GM23248 (cell line): ENCODE measurements at regions not wholly inside any gene's neighbourhood (a gene's known extent, or its start where the extent isn't known, plus 50 kb on each side); places are given as distances from the start of the nearest gene placed in this dataset.

ENCODE experiments used
- DNase-seq: peaks from one replicate; pipeline ENCODE4 v3.0.0-alpha.2; 2015
- H2AFZ ChIP-seq: fragments of 200-600 bp; sonication (generic); 2 replicates; pipeline ENCODE4 v1.6.1; 2016; ENCODE audit warnings: antibody characterized with exemption
- H3F3A ChIP-seq: fragments of 200-600 bp; sonication (generic); 2 replicates; pipeline ENCODE4 v1.6.1; 2016; ENCODE audit warnings: mild to moderate bottlenecking, antibody characterized with exemption, mixed run types; ENCODE audit not compliant: insufficient read depth
- H3K27ac ChIP-seq: fragments of 200-600 bp; sonication (generic); 2 replicates; pipeline ENCODE4 v1.5.1; 2016; ENCODE audit warnings: mild to moderate bottlenecking
- H3K27me3 ChIP-seq: fragments of 200-600 bp; sonication (generic); replicated peaks from 2 replicates; pipeline ENCODE4 v1.6.1; 2016; ENCODE audit warnings: mild to moderate bottlenecking; ENCODE audit not compliant: insufficient read depth
- H3K36me3 ChIP-seq: fragments of 200-600 bp; sonication (generic); 2 replicates; pipeline ENCODE4 v1.6.1; 2016; ENCODE audit warnings: low read depth, mild to moderate bottlenecking
- H3K4me1 ChIP-seq: fragments of 200-600 bp; sonication (generic); 2 replicates; pipeline ENCODE4 v1.6.1; 2016; ENCODE audit warnings: mild to moderate bottlenecking; ENCODE audit not compliant: insufficient read depth
- H3K4me2 ChIP-seq: fragments of 200-600 bp; sonication (generic); one replicate; pipeline ENCODE4 v1.6.1; 2016; ENCODE audit warnings: mild to moderate bottlenecking; ENCODE audit not compliant: unreplicated experiment
- H3K4me3 ChIP-seq: fragments of 200-600 bp; sonication (generic); 2 replicates; pipeline ENCODE4 v1.5.1; 2016; ENCODE audit warnings: mild to moderate bottlenecking
- H3K79me2 ChIP-seq: fragments of 200-600 bp; sonication (generic); 2 replicates; pipeline ENCODE4 v1.6.1; 2016; ENCODE audit warnings: mild to moderate bottlenecking; ENCODE audit not compliant: insufficient read depth
- H3K9ac ChIP-seq: fragments of 200-600 bp; sonication (generic); 2 replicates; pipeline ENCODE4 v1.6.1; 2016; ENCODE audit warnings: mild to moderate bottlenecking
- H3K9me2 ChIP-seq: fragments of 200-600 bp; sonication (generic); 2 replicates; pipeline ENCODE4 v1.6.1; 2016; ENCODE audit warnings: mixed run types, mild to moderate bottlenecking, moderate library complexity; ENCODE audit not compliant: insufficient read depth
- H3K9me3 ChIP-seq: fragments of 200-600 bp; sonication (generic); one replicate; pipeline ENCODE4 v1.6.1; 2017; ENCODE audit warnings: low read depth
- H4K20me1 ChIP-seq: fragments of 200-600 bp; sonication (generic); 2 replicates; pipeline ENCODE4 v1.6.0; 2016; ENCODE audit not compliant: insufficient read depth
- EZH2 ChIP-seq: fragments of 200-600 bp; sonication (generic); IDR thresholded peaks from 2 replicates; pipeline ENCODE4 v1.6.1; 2018; ENCODE audit warnings: antibody characterized with exemption, mild to moderate bottlenecking; ENCODE audit not compliant: insufficient read depth, poor library complexity, severe bottlenecking
- EZH2phosphoT487 ChIP-seq: fragments of 200-600 bp; sonication (generic); IDR thresholded peaks from 2 replicates; pipeline ENCODE4 v1.6.1; 2018; ENCODE audit warnings: antibody characterized with exemption, moderate library complexity, mild to moderate bottlenecking, low read depth; ENCODE audit not compliant: insufficient read depth
- WGBS, 2 experiments: methylation state at CpG; one replicate each; pipeline ENCODE4 v1.1.6; 2015 to 2017; ENCODE audit warnings: low lambda C conversion rate in 2 of 2, low coverage in 1 of 2; ENCODE audit errors: missing lambda C conversion rate in 2 of 2; 5-methylcytosine and 5-hydroxymethylcytosine counted together
- in situ Hi-C: fragments of 300-500 bp; cut with MboI; formaldehyde crosslinking; loops from 2 replicates; pipeline ENCODE4 v1.15.0; 2020

DNA sequence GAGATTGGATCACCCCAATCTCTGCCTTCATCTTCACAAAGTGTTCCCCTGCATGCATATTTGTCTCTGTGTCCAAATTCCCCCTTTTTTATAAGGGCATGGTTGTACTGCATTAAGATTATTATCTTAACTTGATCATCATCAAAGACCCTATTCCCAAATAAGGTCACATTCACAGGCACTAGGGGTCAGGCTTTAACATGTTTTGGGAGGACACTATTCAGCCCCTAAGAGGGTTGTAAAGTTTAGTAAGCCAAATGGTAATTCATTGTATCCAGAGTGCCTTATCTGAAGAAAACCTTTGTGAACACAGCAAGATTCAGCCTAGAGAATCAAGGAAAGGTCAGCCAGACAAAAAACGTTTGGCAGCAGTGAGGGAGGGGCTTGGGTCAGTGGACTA is 317.6 kb upstream of the PLD5 start:
- no peak overlapping the region for H3K4me2 ChIP-seq
- no peak overlapping the region for H2AFZ ChIP-seq
- no peak overlapping the region for H3K9ac ChIP-seq
- no peak overlapping the region for H3K4me3 ChIP-seq
- in situ Hi-C loops = no loop called here
- no peaks in the 10 kb centered on the region for H3K9me3 ChIP-seq
- no peaks in the 10 kb centered on the region for H3K4me1 ChIP-seq
- H3K27ac ChIP-seq = no peak overlapping the region
- no peak for DNase-seq
- H4K20me1 ChIP-seq = no peaks in the 10 kb centered on the region
- no peaks in the 10 kb centered on the region for H3K9me2 ChIP-seq
- H3K79me2 ChIP-seq = no peaks in the 10 kb centered on the region
- H3K27me3 ChIP-seq = no peaks in the 10 kb centered on the region
- TF ChIP-seq EZH2phosphoT487 (no peak), EZH2 (no peak)
- H3K36me3 ChIP-seq = no peaks in the 10 kb centered on the region
- no peaks in the 10 kb centered on the region for H3F3A ChIP-seq
- 0 to 7% methylated on average over 1 of the region's 1 CpG for WGBS, 2 experiments

DNA sequence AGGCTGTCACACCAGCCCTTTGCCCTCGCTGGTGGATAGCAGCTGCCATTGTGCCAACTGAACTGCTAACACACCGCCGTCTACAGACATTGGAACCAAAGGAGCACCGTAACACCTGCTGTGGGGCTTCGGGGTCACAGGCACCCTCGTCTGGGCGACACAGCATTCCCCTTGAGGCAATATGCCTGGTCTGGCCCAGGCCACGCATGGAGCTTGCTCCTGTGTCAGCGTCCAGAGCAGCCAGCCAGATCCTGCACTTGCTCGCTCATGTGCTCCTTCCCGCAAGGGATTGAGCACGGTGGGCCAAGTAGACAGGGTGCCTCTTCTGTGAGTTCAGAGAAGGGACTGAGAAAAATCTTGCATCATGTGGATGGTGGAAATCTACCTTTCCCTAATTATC is 314.6 kb upstream of the PLD5 start:
- H3K36me3 ChIP-seq = no peaks in the 10 kb centered on the region
- H3K27ac ChIP-seq = no peak overlapping the region
- H3K9me2 ChIP-seq = no peaks in the 10 kb centered on the region
- no peaks in the 10 kb centered on the region for H3K27me3 ChIP-seq
- 36 to 39% methylated on average over 12 of the region's 12 CpGs for WGBS, 2 experiments
- no peak overlapping the region for H3K4me3 ChIP-seq
- no peaks in the 10 kb centered on the region for H3K9me3 ChIP-seq
- in situ Hi-C loops = no loop called here
- no peak overlapping the region for H3K4me2 ChIP-seq
- no peak overlapping the region for H2AFZ ChIP-seq
- H4K20me1 ChIP-seq = no peaks in the 10 kb centered on the region
- no peak for DNase-seq
- no peak overlapping the region for H3K9ac ChIP-seq
- no peaks in the 10 kb centered on the region for H3K79me2 ChIP-seq
- no peaks in the 10 kb centered on the region for H3K4me1 ChIP-seq
- no peaks in the 10 kb centered on the region for H3F3A ChIP-seq
- no peak for TF ChIP-seq EZH2phosphoT487
- no peak for TF ChIP-seq EZH2

DNA sequence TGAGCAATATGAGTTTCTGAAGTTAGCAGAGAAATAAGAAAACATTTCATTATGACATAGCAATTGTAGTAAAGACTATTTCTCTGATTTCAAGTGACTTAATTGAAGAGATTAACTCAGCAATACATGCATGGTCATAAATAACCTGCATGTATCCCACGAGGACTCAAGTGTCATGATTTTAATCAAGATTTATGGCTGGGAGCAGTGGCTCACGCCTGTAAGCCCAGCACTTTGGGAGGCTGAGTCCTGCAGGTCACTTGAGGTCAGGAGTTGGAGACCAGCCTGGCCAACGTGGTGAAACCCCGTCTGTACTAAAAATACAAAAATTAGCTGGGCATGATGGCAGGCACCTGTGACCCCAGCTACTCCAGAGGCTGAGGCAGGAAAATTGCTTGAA is 311.9 kb upstream of the PLD5 start:
- Histone ChIP-seq H3K27ac (no peak overlapping the region), H3K36me3 (no peaks in the 10 kb centered on the region), H4K20me1 (no peaks in the 10 kb centered on the region), H3K9ac (no peak overlapping the region), H3K9me3 (no peaks in the 10 kb centered on the region), H3F3A (no peaks in the 10 kb centered on the region), H3K79me2 (no peaks in the 10 kb centered on the region), H3K4me1 (no peaks in the 10 kb centered on the region), H3K4me3 (no peak overlapping the region), H3K4me2 (no peak overlapping the region), H3K27me3 (no peaks in the 10 kb centered on the region), H3K9me2 (no peaks in the 10 kb centered on the region), H2AFZ (no peak overlapping the region)
- in situ Hi-C loops = no loop called here
- no peak for DNase-seq
- TF ChIP-seq EZH2 (no peak), EZH2phosphoT487 (no peak)
- WGBS, 2 experiments = 1 to 2% methylated on average over 4 of the region's 4 CpGs

DNA sequence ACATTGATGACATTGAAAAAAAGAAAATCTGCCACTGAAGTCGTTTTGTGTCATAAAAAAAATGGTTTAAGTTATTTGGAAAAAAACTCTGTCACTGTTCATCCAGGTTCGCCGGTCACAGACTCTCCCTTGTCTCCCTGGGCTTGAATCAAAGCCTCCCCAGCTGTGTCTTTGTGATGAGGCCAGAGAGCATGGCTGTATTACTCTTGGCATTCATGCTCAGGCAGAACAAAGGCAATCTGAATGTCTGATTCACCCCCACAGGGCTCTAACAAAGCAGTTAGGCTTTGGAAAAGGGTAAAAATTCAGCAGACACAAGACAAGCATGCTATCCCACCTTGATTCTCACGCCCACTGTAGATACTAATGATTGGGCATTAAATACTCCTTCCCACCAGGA is 304.3 kb upstream of the PLD5 start:
- no peak overlapping the region for H2AFZ ChIP-seq
- no peaks in the 10 kb centered on the region for H3K79me2 ChIP-seq
- no peaks in the 10 kb centered on the region for H4K20me1 ChIP-seq
- H3K4me1 ChIP-seq = no peaks in the 10 kb centered on the region
- H3K4me2 ChIP-seq = no peak overlapping the region
- H3K9ac ChIP-seq = no peak overlapping the region
- TF ChIP-seq EZH2phosphoT487 (no peak), EZH2 (no peak)
- no peak overlapping the region for H3K4me3 ChIP-seq
- WGBS, 2 experiments = 11 to 20% methylated on average over 4 of the region's 4 CpGs
- H3K36me3 ChIP-seq = no peaks in the 10 kb centered on the region
- no peaks in the 10 kb centered on the region for H3K27me3 ChIP-seq
- no peak for DNase-seq
- no peaks in the 10 kb centered on the region for H3K9me2 ChIP-seq
- no peaks in the 10 kb centered on the region for H3K9me3 ChIP-seq
- in situ Hi-C loops = no loop called here
- H3K27ac ChIP-seq = no peak overlapping the region
- H3F3A ChIP-seq = no peaks in the 10 kb centered on the region

DNA sequence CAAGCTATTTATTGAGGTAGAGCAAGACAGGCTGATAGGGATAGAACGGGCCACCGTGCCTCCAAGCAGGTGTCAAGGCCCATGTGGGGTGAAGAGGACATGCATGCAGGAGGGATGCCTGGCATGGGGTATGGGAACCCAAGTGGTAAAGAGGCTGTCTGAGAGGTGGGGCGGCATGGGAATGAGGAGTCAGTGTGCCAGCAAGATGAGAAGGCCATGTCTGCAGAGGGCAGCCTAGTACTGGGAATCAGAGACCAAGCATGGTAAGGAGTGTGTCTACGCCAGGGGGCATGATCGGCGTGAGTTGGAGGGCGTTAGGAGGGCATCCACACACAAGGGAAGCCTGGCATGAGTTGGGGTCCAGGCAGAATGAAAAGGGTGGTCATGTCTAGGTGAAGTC is 303.7 kb upstream of the PLD5 start:
- H3K27ac ChIP-seq = no peak overlapping the region
- H3K4me3 ChIP-seq = no peak overlapping the region
- WGBS, 2 experiments = 25 to 29% methylated on average over 7 of the region's 7 CpGs
- H3K4me2 ChIP-seq = no peak overlapping the region
- H3K9me2 ChIP-seq = no peaks in the 10 kb centered on the region
- no peak overlapping the region for H3K9ac ChIP-seq
- no peaks in the 10 kb centered on the region for H3K36me3 ChIP-seq
- no peaks in the 10 kb centered on the region for H4K20me1 ChIP-seq
- no peak overlapping the region for H2AFZ ChIP-seq
- TF ChIP-seq EZH2phosphoT487 (no peak), EZH2 (no peak)
- no peaks in the 10 kb centered on the region for H3K79me2 ChIP-seq
- H3K4me1 ChIP-seq = no peaks in the 10 kb centered on the region
- in situ Hi-C loops = no loop called here
- no peaks in the 10 kb centered on the region for H3F3A ChIP-seq
- no peak for DNase-seq
- H3K9me3 ChIP-seq = no peaks in the 10 kb centered on the region
- no peaks in the 10 kb centered on the region for H3K27me3 ChIP-seq
